OCI-LY3 (cell line): ENCODE measurements at regions not wholly inside any gene's neighbourhood (a gene's known extent, or its start where the extent isn't known, plus 50 kb on each side); places are given as distances from the start of the nearest gene placed in this dataset.

Experiments used
- CTCF ChIP-seq: fragments of 200-600, 300-600 bp; sonication (generic); IDR thresholded peaks from 2 replicates; pipeline ENCODE4 v1.5.1; 2014; ENCODE audit warnings: antibody characterized with exemption, low read length, low read depth
- EZH2phosphoT487 ChIP-seq: fragments of 200-600 bp; shearing (Covaris generic); IDR thresholded peaks from 2 replicates; pipeline ENCODE4 v1.6.1; 2018; ENCODE audit warnings: antibody characterized with exemption, mixed run types, low read depth

- TF ChIP-seq EZH2phosphoT487 (no peak), CTCF (no peak)
Observed at GRCh38 chr3:176948151-176948550, 249.1 kb downstream of the TBL1XR1 start.
